HG03469 (cell line): ENCODE measurements at regions not wholly inside any gene's neighbourhood (a gene's known extent, or its start where the extent isn't known, plus 50 kb on each side); places are given as distances from the start of the nearest gene placed in this dataset.

Source experiments
- ATAC-seq: cut with Tn5 transposase; IDR thresholded peaks from one replicate; pipeline ENCODE4 v1.9.1; 2021; ENCODE audit warnings: mild to moderate bottlenecking, moderate library complexity, moderate number of reproducible peaks; ENCODE audit not compliant: unreplicated experiment

DNA sequence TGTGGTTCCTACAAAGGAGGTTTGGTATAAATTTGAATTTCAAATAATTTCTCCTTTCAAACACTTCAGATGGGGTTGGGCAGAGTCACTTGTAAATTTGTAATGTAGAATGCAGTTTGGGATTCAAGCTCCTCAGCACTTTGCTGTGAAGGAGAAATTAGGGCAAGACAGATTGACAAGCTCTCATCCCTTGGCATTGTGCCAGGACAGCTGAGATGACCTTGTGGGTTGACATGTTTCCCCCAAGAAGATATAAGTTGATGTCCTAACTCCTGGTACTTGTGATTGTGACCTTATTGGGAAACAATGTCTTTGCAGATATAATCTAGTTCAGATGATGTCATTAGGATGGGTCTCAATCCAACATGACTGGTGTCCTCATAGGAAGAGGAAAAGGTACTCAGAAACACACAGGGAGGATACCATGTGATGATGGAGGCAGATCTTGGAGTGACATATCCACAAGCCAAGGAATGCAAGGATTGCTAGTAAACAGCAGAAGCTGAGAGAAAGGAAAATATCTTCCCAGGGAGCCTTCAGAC is 408.3 kb downstream of the MED10 start:
- ATAC-seq: no peak

DNA sequence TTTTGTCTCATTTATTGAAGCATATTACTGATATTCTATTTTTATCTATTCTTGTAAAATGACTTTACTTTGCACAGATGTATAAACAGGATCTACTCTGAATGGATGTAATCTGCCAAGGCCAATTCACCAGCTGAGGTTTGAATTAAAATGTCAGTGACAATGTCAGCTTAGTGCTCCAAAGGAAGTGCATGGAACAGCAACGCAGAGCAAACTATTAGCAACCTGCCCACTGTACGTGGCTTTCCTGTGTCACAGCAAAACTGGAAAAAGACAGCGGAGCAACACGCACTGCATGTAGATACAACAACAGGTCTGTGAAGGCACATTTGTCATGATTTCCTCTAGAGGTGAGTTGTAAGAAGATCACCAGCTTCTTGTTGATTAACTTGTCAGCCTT is 409.4 kb downstream of the MED10 start:
- no peak for ATAC-seq

DNA sequence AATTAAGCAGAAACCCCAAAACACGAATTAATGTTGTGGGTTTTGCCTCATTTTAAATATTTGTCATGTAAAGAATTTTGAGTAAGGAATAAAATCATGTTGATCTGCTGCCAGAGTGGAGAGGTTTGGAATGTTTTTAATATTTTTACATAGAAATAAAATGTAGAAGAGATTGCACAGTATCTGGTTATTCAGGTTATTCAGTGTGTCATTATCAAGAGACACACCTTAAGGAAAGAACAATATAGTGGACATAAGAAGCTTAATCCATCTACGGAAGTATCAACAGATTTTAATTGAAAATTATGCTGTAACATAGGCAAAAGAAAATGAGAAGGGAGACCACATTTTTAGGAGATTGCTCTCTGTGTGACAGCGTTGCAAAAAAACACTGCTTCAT is 410.4 kb downstream of the MED10 start:
- no peak for ATAC-seq

DNA sequence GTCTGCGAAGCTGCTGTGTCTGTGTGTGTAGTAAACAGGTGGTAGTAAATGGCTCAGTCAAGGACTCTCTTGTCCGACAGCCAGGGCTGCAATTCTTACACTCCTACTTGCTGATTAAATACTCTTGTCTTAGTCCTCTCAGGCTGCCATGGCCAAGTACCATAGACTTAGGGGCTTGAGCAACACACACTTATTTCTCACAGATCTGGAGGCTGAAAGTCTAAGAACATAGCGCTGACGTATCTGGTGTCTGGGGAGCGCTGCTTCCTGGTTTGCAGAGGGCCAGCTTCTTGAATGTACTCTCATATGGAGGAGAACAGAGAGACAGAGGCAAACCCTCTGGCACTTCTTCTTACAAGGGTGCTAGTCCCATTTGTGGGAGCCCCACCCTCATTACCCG is 411.0 kb downstream of the MED10 start:
- no peak for ATAC-seq

DNA sequence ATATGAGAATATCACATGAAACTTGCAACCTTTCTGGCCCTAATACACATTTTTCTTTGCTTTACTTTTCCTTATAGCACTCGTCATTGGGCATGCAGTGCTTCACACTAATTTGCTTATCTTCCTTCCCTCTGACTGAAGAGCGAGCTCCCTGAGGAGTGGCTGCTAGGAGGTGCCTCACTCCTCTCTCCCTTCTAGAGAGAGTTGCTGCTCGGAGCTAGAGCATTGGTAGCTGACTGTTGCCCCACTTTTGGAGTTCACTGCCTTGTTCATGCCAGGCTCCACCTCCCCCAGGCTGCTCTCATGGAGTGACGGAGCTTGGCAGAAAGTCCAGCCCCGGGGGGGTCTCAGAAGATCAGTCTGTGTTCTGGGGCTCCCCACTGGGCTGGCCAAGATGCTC is 413.2 kb downstream of the MED10 start:
- no peak for ATAC-seq

DNA sequence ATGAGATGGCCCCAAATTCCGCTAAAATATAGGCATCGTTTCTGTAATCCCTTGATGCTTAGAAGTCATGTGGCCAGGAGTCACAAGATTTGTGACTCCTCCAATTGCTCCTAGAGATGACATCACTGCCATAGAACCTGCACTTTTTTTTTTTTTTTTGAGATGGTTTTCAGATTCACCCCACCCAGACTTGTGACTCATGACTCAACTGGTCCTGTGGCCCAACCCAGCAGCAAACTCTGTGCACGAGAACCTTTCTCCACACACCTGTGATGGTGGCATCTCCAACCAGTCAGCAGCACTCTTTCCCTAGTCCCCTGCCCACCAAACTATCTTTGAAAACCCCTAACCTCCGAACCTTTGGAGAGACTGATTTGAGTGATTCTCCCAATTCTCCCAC is 414.0 kb downstream of the MED10 start:
- ATAC-seq: no peak

DNA sequence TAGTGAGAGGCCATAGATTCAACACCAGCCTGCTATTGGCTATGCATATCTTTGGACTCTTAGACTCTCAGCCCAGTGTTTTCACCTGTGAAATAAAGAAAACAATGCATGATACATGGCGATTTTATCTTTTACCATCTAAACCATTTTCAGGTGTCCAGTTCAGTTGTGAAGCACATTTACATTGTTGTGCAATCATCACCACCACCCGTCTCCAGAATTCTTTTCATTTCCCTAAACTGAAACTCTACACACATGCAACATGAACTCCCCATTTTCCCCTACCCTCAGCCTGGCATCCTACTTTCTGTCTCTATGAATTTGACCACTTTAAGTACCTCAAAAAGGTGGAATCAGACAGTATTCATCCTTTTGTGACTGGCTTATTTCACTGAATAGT is 420.6 kb downstream of the MED10 start:
- no peak for ATAC-seq

DNA sequence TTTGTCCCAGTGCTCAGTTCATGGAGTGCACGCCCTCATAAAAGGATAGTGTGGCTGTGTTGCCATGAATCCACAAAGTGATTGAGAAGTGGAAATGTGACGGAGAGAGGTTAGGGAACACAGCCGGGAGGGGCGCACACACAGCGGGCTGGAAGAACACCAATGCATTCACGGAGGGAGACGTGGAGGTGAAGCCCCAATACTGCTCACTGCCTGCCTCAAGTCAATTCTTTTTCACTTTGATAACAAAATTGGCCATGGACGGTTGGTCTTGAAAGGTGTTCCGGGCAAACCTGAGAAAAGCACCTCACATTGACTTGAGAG is 424.1 kb downstream of the MED10 start:
- ATAC-seq: no peak

DNA sequence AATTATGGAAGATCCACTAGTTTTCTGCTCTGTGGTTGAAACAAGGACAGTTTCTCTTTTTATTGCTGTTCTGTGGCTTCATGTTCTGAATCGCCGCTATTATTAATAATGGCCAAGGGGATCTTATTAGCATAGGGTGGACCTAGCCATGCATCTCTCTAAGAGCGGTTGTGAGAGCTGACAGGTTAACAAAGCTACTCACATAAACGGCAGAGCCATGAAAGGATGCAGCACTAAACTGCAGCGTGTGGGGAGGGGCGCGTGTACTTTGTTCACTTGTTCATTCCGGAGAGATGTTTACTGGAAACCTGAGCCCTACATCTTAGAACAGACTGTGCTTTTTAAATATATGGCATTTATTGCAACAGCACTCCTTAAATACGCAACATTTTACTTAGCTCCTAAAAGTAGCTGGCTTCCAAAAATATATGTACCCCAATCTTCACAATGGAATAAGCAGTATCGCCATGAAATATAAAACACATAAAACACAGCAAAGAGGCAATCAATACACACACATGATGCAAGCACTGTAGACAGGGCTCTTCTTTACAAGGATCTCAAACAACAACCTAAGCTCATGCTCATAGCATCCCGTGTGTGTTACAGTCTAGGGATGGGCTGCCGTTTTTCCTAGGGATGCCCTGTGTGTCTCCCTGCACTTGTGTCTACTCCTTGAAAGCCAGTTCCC is 424.6 kb downstream of the MED10 start:
- no peak for ATAC-seq

DNA sequence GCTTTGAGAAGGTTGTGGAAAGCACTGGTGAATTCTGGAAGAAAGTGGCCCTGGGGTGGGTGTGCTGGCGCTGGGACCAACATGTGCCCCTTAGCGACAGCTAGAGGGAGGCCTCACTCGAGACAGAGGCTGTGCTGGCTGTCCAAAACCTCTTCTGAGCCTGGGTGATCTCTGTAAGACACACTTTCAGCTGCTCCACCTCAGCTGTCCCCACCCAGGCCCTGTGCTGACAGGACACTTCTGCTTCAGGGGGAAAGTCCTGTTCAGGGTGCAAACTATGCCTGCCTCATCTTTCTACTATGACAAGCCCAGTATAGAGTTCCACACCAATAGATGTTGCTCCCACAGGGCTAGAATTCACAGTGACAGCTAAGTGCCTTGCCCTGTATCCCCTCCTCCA is 426.4 kb downstream of the MED10 start:
- ATAC-seq: no peak

DNA sequence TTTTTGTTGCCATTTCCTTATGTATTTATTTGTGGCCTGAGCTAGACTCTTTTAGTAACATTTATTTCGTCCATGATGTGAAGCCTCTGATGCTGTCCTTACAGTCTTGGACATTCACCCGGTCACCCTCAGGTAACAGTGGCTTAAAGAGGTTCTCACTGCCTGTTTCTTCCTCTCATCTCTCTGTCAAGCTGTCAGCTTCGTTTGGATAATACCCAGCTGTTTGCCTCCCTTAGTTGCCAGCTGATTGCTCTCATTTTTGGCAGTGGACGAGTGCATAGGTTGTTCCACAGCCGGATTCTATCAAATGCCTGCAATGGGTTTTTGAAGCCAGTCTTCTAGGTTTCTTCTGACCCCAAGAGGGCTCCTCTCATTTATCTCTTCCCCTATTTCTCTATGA is 427.7 kb downstream of the MED10 start:
- no peak for ATAC-seq

DNA sequence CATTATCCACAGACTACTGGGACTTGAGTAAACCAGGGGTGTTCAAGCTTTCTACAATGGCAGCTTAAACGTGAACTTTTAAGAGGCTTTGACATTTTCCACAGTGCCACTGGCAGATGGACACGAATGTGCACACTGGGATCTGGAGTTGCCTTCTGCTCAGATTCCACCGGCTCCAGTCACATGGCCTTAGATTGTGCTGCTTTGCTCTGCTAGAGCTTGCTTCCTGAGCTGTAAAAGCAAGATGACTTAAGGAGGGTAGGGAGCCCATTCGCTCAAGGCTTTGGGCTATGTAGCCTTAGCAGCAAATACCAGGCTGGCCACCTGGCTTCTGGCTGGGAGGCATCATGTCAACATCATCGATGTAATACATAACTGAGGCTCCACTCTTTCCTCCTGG is 436.9 kb downstream of the MED10 start:
- no peak for ATAC-seq

DNA sequence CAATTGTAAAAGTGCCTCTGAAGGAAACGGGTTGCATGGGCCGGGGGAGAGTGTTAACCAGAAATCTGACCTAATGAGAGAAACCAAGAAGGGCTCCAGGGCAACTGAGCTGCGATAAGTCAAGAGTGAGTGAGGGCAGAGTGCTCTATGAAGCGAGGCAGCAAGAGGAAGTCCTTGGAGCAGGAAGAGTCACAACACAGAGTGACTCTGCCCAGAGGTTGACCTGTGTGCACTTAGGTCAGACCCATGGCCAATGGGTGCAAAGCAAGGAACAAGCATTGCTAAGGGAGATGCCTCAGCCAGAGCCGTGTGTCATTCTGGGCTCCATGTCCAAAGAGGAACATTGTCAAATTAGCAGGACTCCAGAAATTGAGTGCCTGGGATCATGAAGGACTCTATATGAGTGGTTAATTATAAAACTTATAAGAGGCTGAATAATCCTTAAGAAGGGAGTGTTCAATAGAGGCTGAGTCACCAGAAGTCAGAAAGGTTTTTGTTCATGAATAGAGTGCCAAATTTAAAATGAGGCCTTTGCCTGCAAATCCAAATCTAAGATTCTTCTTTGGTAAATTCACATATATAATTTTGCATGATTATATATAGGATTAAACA is 438.5 kb downstream of the MED10 start:
- no peak for ATAC-seq

DNA sequence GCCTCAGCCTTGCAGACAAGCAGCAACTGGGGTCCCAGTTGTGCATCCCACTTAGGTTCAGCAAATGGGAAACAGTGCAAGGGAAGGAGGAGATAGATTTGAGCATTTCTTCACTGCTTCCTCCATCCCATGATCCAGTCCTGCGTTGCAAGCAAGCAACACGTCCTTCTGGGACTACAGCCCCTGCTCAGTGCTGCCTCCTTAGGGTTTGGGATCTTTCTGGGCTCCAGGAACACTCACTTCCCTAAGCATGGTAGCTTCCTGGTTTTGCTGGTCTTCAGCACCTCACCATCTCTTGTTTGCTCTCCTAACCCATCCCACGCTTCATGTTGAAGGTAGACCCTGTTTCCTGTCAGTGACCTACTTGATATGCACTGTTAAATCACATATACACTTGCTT is 444.7 kb downstream of the MED10 start:
- no peak for ATAC-seq

DNA sequence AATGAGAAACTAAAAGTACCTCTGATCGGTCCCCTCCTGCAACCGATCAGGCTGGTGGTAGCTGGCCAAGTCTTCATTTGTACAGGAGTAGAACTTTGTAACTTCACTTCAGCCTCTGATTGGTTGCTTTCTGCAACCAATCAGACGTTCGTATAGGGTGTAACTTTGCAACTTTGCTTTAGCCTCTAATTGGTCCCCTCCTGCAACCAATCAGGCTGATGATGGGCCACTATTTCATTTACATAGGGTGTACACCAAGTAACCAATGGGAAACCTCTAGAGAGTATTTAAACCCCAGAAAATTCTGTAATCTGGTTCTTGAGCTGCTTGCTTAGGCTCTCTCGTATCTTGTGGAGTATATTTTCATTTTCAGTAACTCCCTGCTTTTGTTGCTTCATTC is 445.5 kb downstream of the MED10 start:
- no peak for ATAC-seq

DNA sequence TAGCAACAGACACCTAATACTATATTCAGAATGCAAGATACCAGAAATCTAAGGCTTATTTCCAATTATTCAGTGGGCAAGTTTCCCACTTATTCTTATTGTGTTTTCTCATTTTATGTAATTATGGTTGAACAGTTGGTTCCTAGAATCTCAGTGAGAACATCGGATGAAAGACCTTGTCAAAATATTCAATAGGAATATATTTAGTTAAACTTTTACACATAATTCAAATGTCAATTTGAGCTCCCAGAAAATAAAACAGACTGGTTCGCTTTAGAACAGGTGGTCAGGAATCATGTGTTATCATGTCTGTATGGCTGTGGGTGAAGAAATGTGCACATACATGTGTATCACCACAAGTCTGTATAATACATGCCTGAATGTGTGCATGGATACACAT is 447.8 kb downstream of the MED10 start:
- no peak for ATAC-seq

DNA sequence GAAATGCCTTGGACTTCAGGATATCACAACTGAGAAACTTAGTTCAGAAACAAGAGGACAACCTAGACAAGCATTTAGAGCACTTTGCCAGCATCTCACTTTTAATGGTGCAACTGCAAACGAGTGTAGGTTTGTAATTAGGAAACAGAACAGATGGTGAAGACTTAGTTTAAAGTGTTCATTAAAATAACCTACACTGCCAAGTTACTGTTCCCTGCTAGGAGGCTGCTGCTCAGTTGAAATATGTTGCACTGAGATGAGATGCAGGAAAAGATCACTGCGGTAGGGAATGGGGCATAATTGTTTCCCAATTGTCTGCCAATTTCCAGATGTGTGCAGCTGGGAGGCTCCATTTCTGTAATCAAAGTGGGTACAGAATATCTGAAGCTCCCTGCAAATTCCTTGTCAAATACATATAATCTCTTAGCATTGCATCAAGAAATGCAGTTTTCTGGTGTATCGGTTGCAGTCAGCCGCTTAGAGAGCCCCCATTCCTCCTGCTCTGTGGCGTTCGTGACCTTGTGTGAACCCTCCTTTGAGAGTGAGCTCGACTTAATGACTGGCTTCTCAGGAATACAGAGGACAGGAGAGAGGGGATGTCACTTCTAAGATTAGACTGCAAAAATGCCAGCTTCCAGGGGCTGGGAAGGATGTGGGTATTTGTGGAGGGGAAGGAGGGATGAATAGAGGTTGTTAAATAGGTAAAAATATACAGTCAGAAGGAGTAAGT is 448.9 kb downstream of the MED10 start:
- no peak for ATAC-seq

DNA sequence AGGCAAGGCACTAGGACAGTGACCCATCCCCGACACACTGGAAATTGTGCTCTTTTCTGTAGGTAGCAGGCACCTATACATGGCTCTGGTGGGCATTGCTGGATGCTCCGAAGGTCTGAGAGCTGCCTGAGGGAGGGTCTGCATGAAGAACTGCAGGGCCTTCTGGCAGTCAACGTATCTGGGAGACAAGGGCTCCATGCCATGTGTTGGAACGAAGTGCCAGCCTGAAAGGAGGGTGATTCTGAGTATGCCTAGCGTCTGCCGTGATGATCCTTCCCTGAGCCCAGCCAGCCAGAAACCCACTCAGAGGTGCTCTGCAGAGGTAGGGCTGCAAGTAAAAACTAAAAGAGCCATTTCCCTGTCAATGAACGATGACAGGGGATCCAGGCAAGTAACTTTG is 453.2 kb downstream of the MED10 start:
- no peak for ATAC-seq

DNA sequence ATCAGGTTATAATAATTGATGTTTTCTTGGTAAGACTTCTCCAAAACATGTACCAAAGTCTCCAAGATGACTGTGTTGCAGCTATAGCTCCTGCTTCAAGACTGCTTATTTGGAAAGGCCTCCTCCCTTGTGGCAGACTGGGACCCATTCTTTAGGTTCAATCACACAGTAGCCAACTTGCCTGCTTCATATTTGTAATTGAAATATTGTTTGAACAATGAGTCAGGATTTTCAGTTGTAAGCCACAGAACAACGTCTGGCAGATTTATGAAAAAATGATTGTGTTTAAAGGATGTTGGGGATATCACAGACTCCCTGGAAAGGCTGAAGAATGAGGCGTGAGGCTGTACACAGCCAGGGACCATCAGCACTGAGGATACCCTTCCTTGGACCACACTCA is 458.9 kb downstream of the MED10 start:
- ATAC-seq: no peak

DNA sequence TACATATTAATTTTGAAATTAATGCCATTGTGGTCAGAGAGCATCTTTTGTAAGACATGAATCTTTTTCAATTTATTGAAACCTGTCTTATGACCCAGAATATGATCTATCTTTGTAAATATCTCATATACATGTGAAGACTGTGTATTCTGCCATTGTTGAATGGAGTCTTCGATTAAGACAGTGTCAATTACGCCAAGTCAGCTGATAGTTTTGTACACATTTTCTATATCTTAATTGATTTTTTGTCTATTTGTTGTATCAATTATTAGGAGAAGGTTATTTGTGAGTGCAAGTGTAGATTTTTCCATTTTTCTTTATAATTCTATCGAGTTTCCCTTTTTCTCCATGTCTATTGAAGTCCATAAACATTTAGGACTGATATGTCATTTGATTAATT is 471.6 kb downstream of the MED10 start:
- ATAC-seq: no peak

DNA sequence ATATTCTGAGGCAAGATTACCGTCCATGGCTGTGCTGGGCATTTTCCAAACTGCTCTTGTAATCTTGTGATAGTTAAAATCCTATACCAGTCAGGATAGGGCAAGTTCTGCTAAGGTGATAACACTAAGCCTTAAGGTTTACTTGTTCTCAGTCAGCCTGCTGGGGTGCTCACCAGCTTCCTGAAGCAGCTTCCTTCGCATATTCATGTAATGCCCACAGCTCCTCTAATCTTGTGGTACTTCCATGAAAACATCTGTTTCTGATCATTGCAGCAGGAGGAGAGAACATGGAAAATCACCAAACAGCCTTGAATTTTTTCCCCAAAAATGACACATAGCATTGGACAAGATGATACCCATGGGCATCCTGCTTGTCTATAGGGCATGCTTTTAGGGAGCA is 473.2 kb downstream of the MED10 start:
- no peak for ATAC-seq

DNA sequence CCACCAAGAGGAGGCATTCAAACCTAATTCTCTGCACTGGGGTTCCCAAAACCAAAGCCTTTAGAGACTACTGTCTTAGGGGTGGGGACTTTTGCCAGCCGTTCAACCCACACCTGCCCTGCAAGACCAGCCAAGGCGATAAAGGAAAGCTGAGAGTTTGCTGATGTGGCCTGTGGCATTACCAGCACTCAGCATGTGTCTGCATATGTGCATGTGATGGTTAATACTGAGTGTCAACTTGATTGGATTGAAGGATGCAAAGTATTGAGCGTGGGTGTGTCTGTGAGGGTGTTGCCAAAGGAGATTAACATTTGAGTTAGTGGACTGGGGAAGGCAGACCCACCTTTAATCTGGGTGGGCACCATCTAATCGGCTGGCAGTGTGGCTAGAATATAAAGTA is 474.2 kb downstream of the MED10 start:
- no peak for ATAC-seq
